GM19043 (cell line): ENCODE measurements at regions not wholly inside any gene's neighbourhood (a gene's known extent, or its start where the extent isn't known, plus 50 kb on each side); places are given as distances from the start of the nearest gene placed in this dataset.
"Not testable (repeated sequence)": the region's sequence is repeated elsewhere in the genome, so short reads cannot be mapped to it uniquely, and the experiment has no call there.

ENCODE experiments used
- ATAC-seq: cut with Tn5 transposase; IDR thresholded peaks from one replicate; pipeline ENCODE4 v1.9.1; 2021; ENCODE audit warnings: low read depth; ENCODE audit not compliant: unreplicated experiment

- no peak for ATAC-seq
Observed at GRCh38 chr4:120636120-120636630, 286.4 kb downstream of the PRDM5 start.

- ATAC-seq: no peak
Observed at GRCh38 chr4:120633810-120634209, 288.7 kb downstream of the PRDM5 start.

- no peak for ATAC-seq
Observed at GRCh38 chr4:120630427-120630826, 292.1 kb downstream of the PRDM5 start.

- ATAC-seq: no peak
Observed at GRCh38 chr4:120629546-120630108, 292.9 kb downstream of the PRDM5 start.

- ATAC-seq: no peak
Observed at GRCh38 chr4:120622601-120623000, 299.9 kb downstream of the PRDM5 start.

- no peak for ATAC-seq
Observed at GRCh38 chr4:120617171-120617570, 305.4 kb downstream of the PRDM5 start.

- ATAC-seq: no peak
Observed at GRCh38 chr4:120616041-120616440, 306.5 kb downstream of the PRDM5 start.

GRCh38 chr4:120613778-120614177 is 308.7 kb downstream of the PRDM5 start:
- ATAC-seq: no peak

GRCh38 chr4:120611092-120611491 is 311.4 kb downstream of the PRDM5 start:
- no peak for ATAC-seq

- no peak for ATAC-seq
Observed at GRCh38 chr4:120591038-120591437, 331.5 kb downstream of the PRDM5 start.

- no peak for ATAC-seq
Observed at GRCh38 chr4:120589787-120590186, 332.7 kb downstream of the PRDM5 start.

- no peak for ATAC-seq
Observed at GRCh38 chr4:120568731-120569130, 353.8 kb downstream of the PRDM5 start.

- ATAC-seq: no peak
Observed at GRCh38 chr4:120561648-120562047, 360.9 kb downstream of the PRDM5 start.

- no peak for ATAC-seq
Observed at GRCh38 chr4:120557372-120557771, 365.2 kb downstream of the PRDM5 start.

GRCh38 chr4:120555058-120555457 is 367.5 kb downstream of the PRDM5 start:
- ATAC-seq: no peak

- no peak for ATAC-seq
Observed at GRCh38 chr4:120554086-120554485, 368.4 kb downstream of the PRDM5 start.

- ATAC-seq: not testable (repeated sequence)
Observed at GRCh38 chr4:120550624-120551220, 371.8 kb downstream of the PRDM5 start.

GRCh38 chr4:120549011-120549570 is 373.4 kb downstream of the PRDM5 start:
- ATAC-seq: no peak

- no peak for ATAC-seq
Observed at GRCh38 chr4:120545391-120545790, 377.1 kb downstream of the PRDM5 start.

- ATAC-seq: no peak
Observed at GRCh38 chr4:120544838-120545237, 377.7 kb downstream of the PRDM5 start.

- ATAC-seq: no peak
Observed at GRCh38 chr4:120540625-120541024, 381.9 kb downstream of the PRDM5 start.

- ATAC-seq: no peak
Observed at GRCh38 chr4:120536884-120537283, 385.6 kb downstream of the PRDM5 start.
